Peyer's patch (tissue), 4 donors: ENCODE measurements at regions not wholly inside any gene's neighbourhood (a gene's known extent, or its start where the extent isn't known, plus 50 kb on each side); places are given as distances from the start of the nearest gene placed in this dataset.

Experiments
- DNase-seq, 3 donors: peaks; one replicate each; pipeline ENCODE4 v3.0.0-alpha.2; 2017 to 2019
- H3K27ac ChIP-seq, 4 donors: fragments of 200-600 bp; sonication (generic); one replicate each; pipeline ENCODE4 v1.5.1; 2016 to 2019
- H3K27me3 ChIP-seq, 2 donors: fragments of 200-600 bp; sonication (generic); one replicate each; pipeline ENCODE4 v1.5.1; 2019
- H3K36me3 ChIP-seq, 3 donors: fragments of 200-600 bp; sonication (generic); one replicate each; pipeline ENCODE4 v1.5.1; 2016 to 2019
- H3K4me1 ChIP-seq, 4 donors: fragments of 200-600 bp; sonication (generic); one replicate each; pipeline ENCODE4 v1.5.1; 2016 to 2019
- H3K4me3 ChIP-seq, 4 donors: fragments of 200-600 bp; sonication (generic); 1 replicate in 3 of 4; 2 replicates in 1 of 4; pipeline ENCODE4 v1.5.1; 2016 to 2019; ENCODE audit warnings: mild to moderate bottlenecking in 1 of 4
- H3K9me3 ChIP-seq, 4 donors: fragments of 200-600 bp; sonication (generic); one replicate each; pipeline ENCODE4 v1.5.1; 2016 to 2019; ENCODE audit warnings: mild to moderate bottlenecking in 1 of 4
- CTCF ChIP-seq, 6 experiments: fragments of 450-650 bp in 4 of 6; fragments of 200-600 bp in 2 of 6; sonication (generic) in 1 of 6; IDR thresholded peaks; one replicate each; pipeline ENCODE4 v1.5.1; 2017 to 2019; ENCODE audit warnings: antibody characterized with exemption in 6 of 6, mild to moderate bottlenecking in 3 of 6, moderate library complexity in 1 of 6
- POLR2A ChIP-seq, 2 donors: fragments of 450-650 bp; IDR thresholded peaks; one replicate each; pipeline ENCODE4 v1.5.1; 2017; ENCODE audit warnings: antibody characterized with exemption in 2 of 2, mild to moderate bottlenecking in 2 of 2, moderate library complexity in 2 of 2

GRCh38 chr9:84613431-84613830 lies 56.1 kb upstream of the NTRK2 start:
- H3K9me3 ChIP-seq, result no peaks in the 10 kb centered on the region
- H3K4me3 ChIP-seq, result no peak overlapping the region
- H3K36me3 ChIP-seq, result no peaks in the 10 kb centered on the region
- TF ChIP-seq POLR2A (IDR thresholded peaks at IDR 0.05) (no peak), CTCF (IDR thresholded peaks at IDR 0.05) (no peak)
- no peaks in the 10 kb centered on the region for H3K27me3 ChIP-seq
- H3K27ac ChIP-seq, result no peak overlapping the region
- no peak for DNase-seq
- no peaks in the 10 kb centered on the region for H3K4me1 ChIP-seq

GRCh38 chr9:84615544-84615943 lies 54.0 kb upstream of the NTRK2 start:
- no peaks in the 10 kb centered on the region for H3K27me3 ChIP-seq
- H3K36me3 ChIP-seq, result no peaks in the 10 kb centered on the region
- no peak for DNase-seq
- H3K9me3 ChIP-seq, result no peaks in the 10 kb centered on the region
- no peak overlapping the region for H3K4me3 ChIP-seq
- no peak overlapping the region for H3K27ac ChIP-seq
- TF ChIP-seq CTCF (IDR thresholded peaks at IDR 0.05) (no peak), POLR2A (IDR thresholded peaks at IDR 0.05) (no peak)
- no peaks in the 10 kb centered on the region for H3K4me1 ChIP-seq

- Histone ChIP-seq H3K27me3 (no peaks in the 10 kb centered on the region), H3K4me1 (no peaks in the 10 kb centered on the region), H3K9me3 (no peaks in the 10 kb centered on the region), H3K36me3 (no peaks in the 10 kb centered on the region), H3K27ac (no peak overlapping the region), H3K4me3 (no peak overlapping the region)
- no peak for DNase-seq
- TF ChIP-seq POLR2A (IDR thresholded peaks at IDR 0.05) (no peak), CTCF (IDR thresholded peaks at IDR 0.05) (no peak)
Measured at GRCh38 chr9:84617411-84618029, 52.0 kb upstream of the NTRK2 start.
